Caco-2 (cell line): ENCODE measurements at regions not wholly inside any gene's neighbourhood (a gene's known extent, or its start where the extent isn't known, plus 50 kb on each side); places are given as distances from the start of the nearest gene placed in this dataset.

Experiments used
- BruUV-seq: library from RNA; stranded (reverse); fragments of 400-500 nt; replicated peaks from 2 replicates; lab custom pipeline; 2021; lab: Mats Ljungman, UMichigan
- CTCF ChIA-PET: fragments of 300-600 bp; sonication (Branson Sonifier 250); formaldehyde crosslinking; loops from one replicate; lab custom pipeline; 2022; ENCODE audit warnings: antibody characterized with exemption; lab: Charles Lee
- POLR2A ChIA-PET: fragments of 300-600 bp; sonication (Branson Sonifier 250); formaldehyde crosslinking; loops from one replicate; lab custom pipeline; 2022; ENCODE audit warnings: antibody characterized with exemption; lab: Charles Lee
- DNase-seq, 2 experiments: peaks; one replicate each; pipeline versions ENCODE4 v3.0.0 to v3.0.0-alpha.2; 2020 to 2022
- H3K27me3 ChIP-seq: replicated peaks from 2 replicates; pipeline ENCODE4 v1.6.0; 2011; ENCODE audit warnings: low read length; ENCODE audit not compliant: control insufficient read depth, insufficient read depth
- H3K36me3 ChIP-seq: 2 replicates; pipeline ENCODE4 v1.5.1; 2011; ENCODE audit warnings: low read length; ENCODE audit not compliant: control insufficient read depth, insufficient read depth
- H3K4me1 ChIP-seq: fragments of 250-450 bp; sonication (Bioruptor Pico); 2 replicates; pipeline ENCODE4 v1.5.1; 2020; ENCODE audit warnings: mild to moderate bottlenecking
- H3K4me3 ChIP-seq: 2 replicates; pipeline ENCODE4 v1.5.1; 2011; ENCODE audit warnings: low read depth, mild to moderate bottlenecking, control low read depth, low read length
- H3K9me3 ChIP-seq: fragments of 250-450 bp; sonication (Bioruptor Pico); 2 replicates; pipeline ENCODE4 v1.5.1; 2020; ENCODE audit warnings: mild to moderate bottlenecking, moderate library complexity
- H3K27ac Mint-ChIP-seq: one replicate; pipeline ENCODE4 v1.8.0; 2022; ENCODE audit warnings: mixed read lengths; ENCODE audit not compliant: unreplicated experiment
- H3K27me3 Mint-ChIP-seq: one replicate; pipeline ENCODE4 v1.8.0; 2022; ENCODE audit warnings: mixed read lengths; ENCODE audit not compliant: insufficient read depth, unreplicated experiment
- H3K36me3 Mint-ChIP-seq: one replicate; pipeline ENCODE4 v1.8.0; 2022; ENCODE audit warnings: mild to moderate bottlenecking, mixed read lengths; ENCODE audit not compliant: insufficient read depth, unreplicated experiment
- H3K4me1 Mint-ChIP-seq: one replicate; pipeline ENCODE4 v1.8.0; 2022; ENCODE audit warnings: low read depth, mixed read lengths; ENCODE audit not compliant: unreplicated experiment
- H3K4me3 Mint-ChIP-seq: one replicate; pipeline ENCODE4 v1.8.0; 2022; ENCODE audit warnings: mild to moderate bottlenecking, moderate library complexity, mixed read lengths; ENCODE audit not compliant: unreplicated experiment
- H3K9me3 Mint-ChIP-seq: one replicate; pipeline ENCODE4 v1.8.0; 2022; ENCODE audit warnings: mixed read lengths; ENCODE audit not compliant: unreplicated experiment
- CTCF ChIP-seq, 2 experiments: fragments of 200-600 bp in 1 of 2; IDR thresholded peaks; 1 replicate in 1 of 2; 2 replicates in 1 of 2; pipeline versions ENCODE4 v1.5.1 to v1.8.0; 2011 to 2022; ENCODE audit warnings: antibody characterized with exemption in 1 of 2, control low read depth in 1 of 2, inconsistent platforms in 1 of 2, low read depth in 1 of 2, low read length in 1 of 2, mild to moderate bottlenecking in 1 of 2, moderate library complexity in 1 of 2; ENCODE audit not compliant: insufficient read depth in 1 of 2, severe bottlenecking in 1 of 2, unreplicated experiment in 1 of 2
- intact Hi-C: fragments of 100-400 bp; cut with micrococcal nuclease; formaldehyde crosslinking; loops from one replicate; pipeline ENCODE4 v1.10.0; 2022; ENCODE audit not compliant: unreplicated experiment

- Mint-ChIP-seq H3K4me1 (no peaks in the 10 kb centered on the region), H3K9me3 (no peaks in the 10 kb centered on the region), H3K27me3 (no peaks in the 10 kb centered on the region), H3K36me3 (no peaks in the 10 kb centered on the region), H3K27ac (no peak overlapping the region), H3K4me3 (no peak overlapping the region)
- Histone ChIP-seq H3K9me3 (no peaks in the 10 kb centered on the region), H3K4me3 (no peak overlapping the region), H3K27me3 (no peaks in the 10 kb centered on the region), H3K36me3 (no peaks in the 10 kb centered on the region), H3K4me1 (no peaks in the 10 kb centered on the region)
- POLR2A ChIA-PET = no interaction called here
- DNase-seq = no peak
- no TSS peak for BruUV-seq
- intact Hi-C loops = no loop called here
- TF ChIP-seq CTCF (IDR thresholded peaks at IDR 0.05; ENCODE audit: insufficient read depth in 1 of 2, low read depth in 1 of 2, low read length in 1 of 2, severe bottlenecking in 1 of 2, unreplicated experiment in 1 of 2) = no peak
- CTCF ChIA-PET = no interaction called here
Observed at GRCh38 chr7:41067576-41067975, 635.3 kb downstream of the INHBA start.

- Histone ChIP-seq H3K27me3 (no peaks in the 10 kb centered on the region), H3K4me3 (no peak overlapping the region), H3K36me3 (no peaks in the 10 kb centered on the region), H3K9me3 (no peaks in the 10 kb centered on the region), H3K4me1 (no peaks in the 10 kb centered on the region)
- BruUV-seq = no TSS peak
- H3K4me3 Mint-ChIP-seq = no peak overlapping the region
- no peaks in the 10 kb centered on the region for H3K27me3 Mint-ChIP-seq
- H3K27ac Mint-ChIP-seq = no peak overlapping the region
- no peaks in the 10 kb centered on the region for H3K9me3 Mint-ChIP-seq
- H3K4me1 Mint-ChIP-seq = no peaks in the 10 kb centered on the region
- ChIA-PET POLR2A (no interaction called here), CTCF (no interaction called here)
- no peak for TF ChIP-seq CTCF (IDR thresholded peaks at IDR 0.05; ENCODE audit: insufficient read depth in 1 of 2, low read depth in 1 of 2, low read length in 1 of 2, severe bottlenecking in 1 of 2, unreplicated experiment in 1 of 2)
- H3K36me3 Mint-ChIP-seq = no peaks in the 10 kb centered on the region
- intact Hi-C loops = no loop called here
- no peak for DNase-seq
Observed at GRCh38 chr7:41065663-41066062, 637.2 kb downstream of the INHBA start.

- intact Hi-C loops = no loop called here
- no TSS peak for BruUV-seq
Observed at GRCh38 chr7:41063116-41063515, 639.8 kb downstream of the INHBA start.

More at GRCh38 chr7:41063116-41063515, 639.8 kb downstream of the INHBA start:
- peaks cover 5% of the 10 kb centered on the region for H3K9me3 Mint-ChIP-seq
- H3K27me3 Mint-ChIP-seq = no peaks in the 10 kb centered on the region
- ChIA-PET CTCF (no interaction called here), POLR2A (no interaction called here)
- H3K36me3 Mint-ChIP-seq = no peaks in the 10 kb centered on the region
- peaks cover 6% of the 10 kb centered on the region for H3K4me1 Mint-ChIP-seq
- Histone ChIP-seq H3K27me3 (no peaks in the 10 kb centered on the region), H3K36me3 (no peaks in the 10 kb centered on the region), H3K4me3 (no peak overlapping the region), H3K4me1 (peaks cover 8% of the 10 kb centered on the region; the same call in 1 of the 2 replicates), H3K9me3 (no peaks in the 10 kb centered on the region)
- no peak overlapping the region for H3K27ac Mint-ChIP-seq
- DNase-seq = no peak
- no peak overlapping the region for H3K4me3 Mint-ChIP-seq
- no peak for TF ChIP-seq CTCF (IDR thresholded peaks at IDR 0.05; ENCODE audit: insufficient read depth in 1 of 2, low read depth in 1 of 2, low read length in 1 of 2, severe bottlenecking in 1 of 2, unreplicated experiment in 1 of 2)
